ENCODE measurements at regions not wholly inside any gene's neighbourhood (a gene's known extent, or its start where the extent isn't known, plus 50 kb on each side); places are given as distances from the start of the nearest gene placed in this dataset.

GRCh38 chr10:34869135-34869836 lies 54.2 kb upstream of the PARD3 start:
- no peak overlapping the region for H3K27ac ChIP-seq (replicated peaks)
- no peak for TF ChIP-seq SPI1 (IDR thresholded peaks at IDR 0.05; ENCODE audit: borderline replicate concordance, low read depth)
- no peak for TF ChIP-seq GABPA (IDR thresholded peaks at IDR 0.05; ENCODE audit: low read depth)
- no peak for DNase-seq (ENCODE audit: low read depth in 1 of 2, low spot score in 1 of 2)
- no peaks in the 10 kb centered on the region for H3K27me3 ChIP-seq (ENCODE audit: insufficient read depth, poor library complexity, severe bottlenecking)
- H3K4me3 ChIP-seq (replicated peaks; ENCODE audit: insufficient read depth, low read length), result no peak overlapping the region

- Histone ChIP-seq H3K27ac (replicated peaks) (no peak overlapping the region), H3K27me3 (ENCODE audit: insufficient read depth, poor library complexity, severe bottlenecking) (no peaks in the 10 kb centered on the region), H3K4me3 (replicated peaks; ENCODE audit: insufficient read depth, low read length) (no peak overlapping the region)
- no peak for TF ChIP-seq CTCF (IDR thresholded peaks at IDR 0.05; ENCODE audit: insufficient read depth, low read length)
- no peak for TF ChIP-seq GABPA (IDR thresholded peaks at IDR 0.05; ENCODE audit: low read depth)
- no peak for TF ChIP-seq SPI1 (IDR thresholded peaks at IDR 0.05; ENCODE audit: borderline replicate concordance, low read depth)
- TF ChIP-seq REST (IDR thresholded peaks at IDR 0.05; ENCODE audit: insufficient replicate concordance, low read depth), result no peak
- TF ChIP-seq POLR2AphosphoS5 (IDR thresholded peaks at IDR 0.05; ENCODE audit: low read depth), result no peak
- no peak for DNase-seq (ENCODE audit: low read depth in 1 of 2, low spot score in 1 of 2)
Observed at GRCh38 chr10:34868589-34868988, 53.5 kb upstream of the PARD3 start.

GRCh38 chr10:34866848-34867247 lies 51.8 kb upstream of the PARD3 start:
- TF ChIP-seq SPI1 (IDR thresholded peaks at IDR 0.05; ENCODE audit: borderline replicate concordance, low read depth), result no peak
- no peak for TF ChIP-seq GABPA (IDR thresholded peaks at IDR 0.05; ENCODE audit: low read depth)
- no peak for TF ChIP-seq REST (IDR thresholded peaks at IDR 0.05; ENCODE audit: insufficient replicate concordance, low read depth)
- TF ChIP-seq CTCF (IDR thresholded peaks at IDR 0.05; ENCODE audit: insufficient read depth, low read length), result no peak
- TF ChIP-seq POLR2AphosphoS5 (IDR thresholded peaks at IDR 0.05; ENCODE audit: low read depth), result no peak
- no peak overlapping the region for H3K27ac ChIP-seq (replicated peaks)
- no peak for DNase-seq (ENCODE audit: low read depth in 1 of 2, low spot score in 1 of 2)
- H3K27me3 ChIP-seq (ENCODE audit: insufficient read depth, poor library complexity, severe bottlenecking), result no peaks in the 10 kb centered on the region
- H3K4me3 ChIP-seq (replicated peaks; ENCODE audit: insufficient read depth, low read length), result no peak overlapping the region

Measured in HL-60 (cell line).